ENCODE measurements at regions not wholly inside any gene's neighbourhood (a gene's known extent, or its start where the extent isn't known, plus 50 kb on each side); places are given as distances from the start of the nearest gene placed in this dataset.

- TF ChIP-seq USF2 (IDR thresholded peaks at IDR 0.05; ENCODE audit: low read depth, low read length) (no peak), POLR2A (IDR thresholded peaks at IDR 0.05; ENCODE audit: low read depth, low read length) (no peak), RAD21 (IDR thresholded peaks at IDR 0.05; ENCODE audit: low read length) (no peak), MAFK (IDR thresholded peaks at IDR 0.05; ENCODE audit: low read depth, low read length) (no peak), CHD1 (IDR thresholded peaks at IDR 0.05; ENCODE audit: low read depth, low read length) (no peak), SMC3 (IDR thresholded peaks at IDR 0.05; ENCODE audit: low read depth, low read length) (no peak)
- TF ChIP-seq, protein P1, sequence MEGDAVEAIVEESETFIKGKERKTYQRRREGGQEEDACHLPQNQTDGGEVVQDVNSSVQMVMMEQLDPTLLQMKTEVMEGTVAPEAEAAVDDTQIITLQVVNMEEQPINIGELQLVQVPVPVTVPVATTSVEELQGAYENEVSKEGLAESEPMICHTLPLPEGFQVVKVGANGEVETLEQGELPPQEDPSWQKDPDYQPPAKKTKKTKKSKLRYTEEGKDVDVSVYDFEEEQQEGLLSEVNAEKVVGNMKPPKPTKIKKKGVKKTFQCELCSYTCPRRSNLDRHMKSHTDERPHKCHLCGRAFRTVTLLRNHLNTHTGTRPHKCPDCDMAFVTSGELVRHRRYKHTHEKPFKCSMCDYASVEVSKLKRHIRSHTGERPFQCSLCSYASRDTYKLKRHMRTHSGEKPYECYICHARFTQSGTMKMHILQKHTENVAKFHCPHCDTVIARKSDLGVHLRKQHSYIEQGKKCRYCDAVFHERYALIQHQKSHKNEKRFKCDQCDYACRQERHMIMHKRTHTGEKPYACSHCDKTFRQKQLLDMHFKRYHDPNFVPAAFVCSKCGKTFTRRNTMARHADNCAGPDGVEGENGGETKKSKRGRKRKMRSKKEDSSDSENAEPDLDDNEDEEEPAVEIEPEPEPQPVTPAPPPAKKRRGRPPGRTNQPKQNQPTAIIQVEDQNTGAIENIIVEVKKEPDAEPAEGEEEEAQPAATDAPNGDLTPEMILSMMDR (conservative IDR thresholded peaks at IDR 0.05; ENCODE audit: low read depth, low read length), result no peak
These were observed 75.7 kb upstream of the FOXP4 start for GRCh38 chr6:41470331-41471063.

Measured in IMR-90 (cell line).